Stimulated activated CD4-positive, alpha-beta T cell treated with anti-CD3 and anti-CD28 coated beads, Interleukin-1b, Interleukin-23, amount 100 ng/mL, for 1 hour (primary cell): ENCODE measurements at regions not wholly inside any gene's neighbourhood (a gene's known extent, or its start where the extent isn't known, plus 50 kb on each side); places are given as distances from the start of the nearest gene placed in this dataset.

ENCODE experiments used
- DNase-seq, 2 donors: peaks; one replicate each; pipeline ENCODE4 v3.0.0-alpha.2; 2020; ENCODE audit warnings: low read depth in 2 of 2

DNA sequence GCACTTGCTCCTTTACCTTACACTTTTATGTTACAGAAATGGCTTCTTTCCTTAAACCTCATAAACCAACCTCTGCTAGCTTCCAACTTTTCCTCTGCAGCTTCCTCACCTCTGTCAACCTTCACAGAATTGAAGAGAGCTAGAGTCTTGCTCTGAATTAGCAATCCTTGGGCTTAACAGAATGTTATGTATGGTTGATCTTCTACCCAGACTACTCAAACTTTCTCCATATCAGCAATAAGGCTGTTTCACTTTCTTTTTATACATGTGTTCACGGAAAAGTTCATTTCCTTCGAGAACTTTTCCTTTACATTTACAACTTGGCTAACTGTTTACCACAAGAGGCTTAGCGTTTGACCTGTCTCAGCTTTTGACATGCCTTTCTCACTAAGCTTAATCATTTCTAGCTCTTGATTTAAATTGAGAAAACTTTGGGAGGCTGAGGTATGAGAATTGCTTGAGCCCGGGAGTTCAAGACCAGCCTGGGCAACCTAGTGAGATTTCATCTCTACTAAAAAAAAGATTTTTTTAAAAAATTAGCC, 207.3 kb downstream of the BMP7 start:
- DNase-seq, result no peak

GRCh38 chr20:57060407-57061050, 205.9 kb downstream of the BMP7 start:
- DNase-seq, result no peak

DNA sequence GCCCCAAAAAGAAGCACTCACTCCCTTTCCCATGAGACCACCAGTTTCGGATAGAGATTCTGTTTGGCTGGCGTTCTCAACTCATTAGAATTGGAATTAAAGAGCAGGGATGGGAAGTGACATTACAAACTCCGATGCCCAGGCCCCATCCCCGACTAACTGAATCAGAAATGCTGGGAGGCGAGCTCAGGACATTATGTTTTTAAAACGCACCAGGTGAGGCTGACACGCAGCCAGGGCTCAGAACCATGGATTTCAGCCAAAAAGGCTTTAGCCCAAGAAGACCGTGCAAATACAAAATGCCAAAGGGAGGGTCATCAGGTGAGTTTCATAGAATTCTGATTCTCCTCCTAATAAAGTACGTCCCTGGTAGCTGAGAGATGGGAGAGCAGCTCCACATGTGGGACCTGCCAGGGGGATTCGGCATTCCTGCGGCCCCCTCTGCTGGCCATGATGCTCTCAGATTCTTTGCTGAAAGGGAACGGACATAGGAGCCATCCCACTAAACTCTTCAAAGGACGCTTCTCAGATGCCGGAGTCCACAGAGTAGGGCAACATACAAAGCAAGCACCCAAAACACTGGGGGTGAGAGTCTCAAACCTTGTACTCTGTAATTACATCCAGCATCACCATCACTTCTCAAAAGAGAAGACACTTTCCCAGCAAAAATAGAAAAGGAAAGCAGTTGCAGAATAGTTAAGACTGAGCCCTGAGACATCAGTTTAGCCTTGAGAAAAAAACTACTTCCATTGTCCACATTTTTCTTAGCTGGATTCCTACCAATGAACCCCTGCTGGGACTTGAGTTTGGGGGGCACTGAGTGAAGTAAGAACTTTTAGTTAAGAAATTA, 205.2 kb downstream of the BMP7 start:
- no peak for DNase-seq

DNA sequence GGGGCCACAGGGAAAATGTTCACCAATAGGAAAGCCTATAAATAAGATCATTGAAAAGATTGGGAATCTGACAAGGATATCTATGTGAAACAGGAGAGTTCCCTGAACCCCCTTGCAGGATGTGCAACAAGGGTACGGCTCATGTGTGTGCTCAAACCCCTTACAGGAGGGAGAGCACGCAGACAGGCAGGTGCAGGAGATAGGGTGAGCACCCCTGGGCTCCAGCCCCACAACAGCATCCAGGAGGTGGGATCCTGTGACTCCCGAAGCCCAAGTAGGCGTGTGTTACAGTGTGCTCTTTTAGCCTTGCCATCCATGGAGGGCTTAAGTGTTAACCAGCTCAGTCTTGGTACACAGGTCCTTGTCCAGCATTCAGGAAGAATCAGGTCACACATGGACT, 204.2 kb downstream of the BMP7 start:
- no peak for DNase-seq

DNA sequence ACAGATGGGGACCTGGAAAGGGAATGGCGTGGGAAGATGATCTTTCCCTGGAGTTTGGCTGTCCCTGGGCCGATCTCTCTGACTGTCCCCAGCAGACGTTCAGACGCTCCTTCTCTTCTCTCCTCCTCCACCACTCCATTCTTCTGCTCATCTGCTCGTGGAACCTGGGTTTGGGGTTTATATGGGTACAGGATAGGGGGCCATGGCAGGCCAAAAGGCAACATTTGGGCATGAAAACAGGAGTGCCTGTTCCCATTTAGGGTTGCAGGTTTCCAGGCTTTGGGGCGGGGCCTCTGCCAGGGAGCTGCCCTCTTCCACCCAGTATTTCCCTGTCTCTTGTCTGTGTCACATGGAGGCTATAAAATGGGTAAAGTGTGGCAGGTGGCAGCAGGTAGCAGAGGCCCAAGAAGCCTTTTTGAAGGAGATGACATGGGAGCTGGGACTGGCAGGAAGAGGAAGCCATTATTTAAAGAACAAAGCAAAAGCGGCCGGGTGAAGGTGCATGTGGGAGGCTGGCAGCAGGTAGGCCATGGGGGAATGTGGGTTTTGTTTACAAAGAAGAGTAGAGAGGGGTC, 203.7 kb downstream of the BMP7 start:
- no peak for DNase-seq

- no peak for DNase-seq
Observed at GRCh38 chr20:57064836-57065235, 201.6 kb downstream of the BMP7 start.

- DNase-seq, result no peak
Observed at GRCh38 chr20:57065646-57066045, 200.8 kb downstream of the BMP7 start.

DNA sequence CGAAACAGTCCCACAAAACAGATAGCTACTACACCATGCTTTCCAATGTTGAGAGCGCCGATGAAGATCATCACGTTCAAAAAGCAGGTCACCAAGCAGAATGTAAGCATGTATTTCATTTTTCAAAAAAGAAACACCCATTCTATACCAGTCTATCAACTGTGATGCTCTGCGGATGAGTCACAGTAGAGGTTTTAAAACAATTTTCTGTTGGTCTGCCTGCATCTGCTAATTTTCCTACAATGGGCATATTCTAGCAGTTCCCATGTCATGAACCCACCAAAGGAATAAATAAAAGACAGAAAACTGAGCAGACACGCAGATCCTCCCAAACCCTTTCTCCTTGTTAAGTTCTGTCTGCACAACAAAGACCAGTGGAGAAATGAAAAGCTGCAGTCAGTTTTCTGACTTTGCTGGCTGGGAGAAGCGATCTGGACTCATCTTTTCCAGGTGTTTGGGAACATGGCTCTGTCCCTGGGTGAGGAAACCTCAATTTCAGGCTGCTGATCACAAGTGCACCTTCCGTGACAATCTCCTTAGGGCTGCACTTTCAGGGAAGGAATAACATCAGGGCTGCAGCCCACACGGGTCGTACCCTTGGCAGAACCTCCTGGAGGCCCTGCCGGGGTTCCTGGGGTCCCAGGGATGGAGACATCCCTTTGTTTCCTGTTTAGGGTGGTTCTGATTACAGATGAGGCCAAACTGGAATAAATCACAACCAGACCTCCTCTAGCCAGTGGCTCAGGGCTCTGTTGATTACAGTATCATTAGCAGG, 200.1 kb downstream of the BMP7 start:
- no peak for DNase-seq

GRCh38 chr20:57069442-57069841, 197.0 kb downstream of the BMP7 start:
- DNase-seq, result no peak

GRCh38 chr20:57070296-57070695, 196.1 kb downstream of the BMP7 start:
- no peak for DNase-seq

- DNase-seq, result no peak
Observed at GRCh38 chr20:57071283-57071731, 195.1 kb downstream of the BMP7 start.

DNA sequence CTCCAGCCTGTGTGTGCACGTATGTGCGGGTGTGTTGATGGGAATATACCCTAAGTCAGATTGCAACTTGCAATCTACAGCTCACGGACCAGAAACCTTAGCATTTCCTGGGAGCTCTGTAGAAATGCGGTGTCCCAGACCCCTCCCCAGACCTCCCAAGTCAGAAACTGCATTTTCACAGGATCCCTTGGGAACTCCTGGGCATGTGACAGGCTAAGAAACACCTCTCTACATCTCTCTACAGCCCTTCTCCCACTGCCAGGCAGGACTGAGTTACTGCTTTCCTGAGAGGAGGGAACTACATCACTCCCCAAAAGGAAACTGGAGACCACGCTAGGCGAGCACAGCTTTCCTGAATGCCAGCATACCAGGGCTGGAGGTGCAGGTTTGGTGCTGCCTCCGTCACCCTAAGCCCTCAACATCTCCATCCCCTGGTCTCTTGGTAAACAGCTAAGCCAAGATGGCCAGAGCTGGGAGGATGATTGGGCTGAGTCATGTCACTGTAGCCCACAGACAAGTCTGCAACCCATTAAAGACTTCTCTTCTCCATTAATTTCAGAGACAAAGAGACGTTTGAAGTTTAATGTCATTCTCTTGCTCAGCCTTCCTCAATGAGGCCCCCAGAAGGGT, 194.4 kb downstream of the BMP7 start:
- DNase-seq, result no peak

DNA sequence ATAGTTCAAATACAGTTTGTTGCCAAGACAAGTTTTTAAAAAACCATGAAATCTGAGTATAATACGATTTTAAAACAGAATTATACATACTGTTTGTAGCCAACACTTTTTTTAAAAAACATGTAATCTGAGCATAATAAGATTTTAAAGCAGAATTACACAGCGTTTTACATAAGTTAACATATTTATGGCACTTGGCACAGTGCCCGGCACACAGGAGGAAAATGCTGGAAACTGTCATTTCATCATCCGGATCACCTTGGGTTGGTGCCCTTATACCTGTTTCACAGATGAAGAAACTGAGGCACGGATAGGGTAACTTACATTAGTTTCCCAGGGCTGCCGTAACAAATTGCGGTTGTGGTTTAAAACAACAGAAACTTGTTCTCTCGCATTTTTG, 193.0 kb downstream of the BMP7 start:
- no peak for DNase-seq

DNA sequence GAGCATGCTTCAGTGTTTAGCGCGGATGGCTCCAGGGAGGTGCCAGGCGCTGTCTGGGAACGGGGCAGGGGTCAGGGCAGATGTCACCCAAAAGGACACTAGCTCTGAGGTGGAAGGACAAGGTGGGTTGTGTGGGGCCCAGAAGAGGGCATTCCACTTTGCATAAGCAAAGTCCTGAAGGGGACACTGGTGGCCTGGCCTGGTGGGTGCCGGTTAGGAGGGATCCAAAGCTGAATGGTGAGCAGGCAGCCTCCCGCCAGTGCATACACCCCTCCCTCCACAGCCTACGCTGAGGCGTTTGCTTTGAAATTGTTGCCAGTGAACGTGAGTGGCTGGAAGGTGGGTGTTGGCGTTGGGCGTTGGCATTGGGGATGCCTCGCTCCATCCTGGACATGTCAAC, 192.1 kb downstream of the BMP7 start:
- no peak for DNase-seq

DNA sequence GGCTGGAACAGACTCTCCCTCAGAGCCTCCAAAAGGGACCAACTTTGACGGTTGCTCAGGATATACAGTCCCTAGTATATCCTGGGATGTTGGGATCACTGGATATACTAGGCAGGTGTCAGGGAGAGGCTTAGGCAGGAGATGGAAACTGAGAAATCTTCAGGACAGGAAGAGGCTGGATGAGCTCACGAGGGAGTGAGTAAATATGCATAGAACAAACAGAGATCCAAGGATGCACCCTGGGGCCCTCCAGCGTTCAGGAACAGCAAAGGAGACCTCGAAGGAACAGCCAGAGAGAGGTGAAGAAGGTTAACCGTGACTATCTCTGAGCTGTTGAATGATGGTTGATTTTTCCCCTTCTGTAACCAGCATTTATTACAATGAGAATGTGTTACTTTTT, 191.3 kb downstream of the BMP7 start:
- DNase-seq, result no peak

- no peak for DNase-seq
Observed at GRCh38 chr20:57075603-57076002, 190.8 kb downstream of the BMP7 start.

DNA sequence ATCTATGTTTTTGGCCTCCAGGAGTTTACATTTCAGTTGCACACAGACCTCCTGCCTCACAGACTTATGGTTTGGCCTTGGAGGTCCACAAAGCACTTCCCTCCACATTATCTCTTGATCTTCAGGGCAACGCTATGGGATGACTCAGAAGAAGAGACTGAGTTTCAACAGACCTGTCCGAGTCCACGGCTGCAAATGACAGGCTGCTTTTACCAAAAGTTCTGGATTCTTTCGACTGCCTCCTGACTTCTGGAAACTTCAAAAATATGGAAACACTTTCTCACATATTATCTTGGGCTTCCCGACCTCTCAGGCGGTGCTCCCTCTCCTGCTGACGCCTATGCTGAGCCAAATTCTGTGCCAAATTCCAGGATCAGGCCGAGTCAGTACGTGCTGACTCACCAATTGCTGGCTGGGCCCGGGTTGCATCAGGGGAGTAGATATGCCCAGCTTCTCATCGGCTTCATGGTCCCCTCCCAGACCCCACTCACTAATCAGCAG, 190.2 kb downstream of the BMP7 start:
- no peak for DNase-seq

GRCh38 chr20:57076951-57077350, 189.5 kb downstream of the BMP7 start:
- no peak for DNase-seq

DNA sequence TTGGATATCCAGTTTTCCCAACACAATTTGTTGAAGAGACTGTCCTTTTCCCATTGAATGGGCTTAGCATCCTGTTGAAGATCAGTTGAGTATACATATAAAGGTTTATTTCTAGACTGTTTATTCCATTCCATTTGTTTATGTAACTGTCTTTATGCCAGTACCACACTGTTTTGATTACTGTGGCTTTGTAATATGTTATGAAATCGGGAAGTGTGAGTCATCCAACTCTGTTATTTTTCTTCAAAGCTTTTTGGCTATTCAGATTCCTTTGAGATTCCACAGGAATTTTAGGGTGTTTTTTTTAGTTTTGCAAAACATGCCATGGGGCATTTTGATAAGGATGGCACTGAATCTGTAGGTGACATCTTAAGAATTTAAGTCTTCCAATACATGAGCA, 188.3 kb downstream of the BMP7 start:
- DNase-seq, result no peak

GRCh38 chr20:57079031-57080005, 187.1 kb downstream of the BMP7 start:
- DNase-seq, result no peak
